Smooth muscle cell (in vitro differentiated cells): ENCODE measurements at regions not wholly inside any gene's neighbourhood (a gene's known extent, or its start where the extent isn't known, plus 50 kb on each side); places are given as distances from the start of the nearest gene placed in this dataset.

Source experiments
- DNase-seq: peaks from one replicate; lab custom pipeline; 2025; ENCODE audit not compliant: unreplicated experiment; lab: John Stamatoyannopoulos, UW
- H2AFZ ChIP-seq: fragments of 200-600 bp; sonication (generic); 2 replicates; pipeline ENCODE4 v1.6.0; 2016; ENCODE audit warnings: antibody characterized with exemption, low read depth, mild to moderate bottlenecking
- H3F3A ChIP-seq: fragments of 200-600 bp; sonication (generic); 2 replicates; pipeline ENCODE4 v1.6.0; 2017; ENCODE audit warnings: antibody characterized with exemption, low read depth
- H3K27ac ChIP-seq: fragments of 200-600 bp; sonication (generic); 2 replicates; pipeline ENCODE4 v1.5.1; 2016; ENCODE audit warnings: low read depth, mild to moderate bottlenecking
- H3K27me3 ChIP-seq: fragments of 200-600 bp; sonication (generic); 2 replicates; pipeline ENCODE4 v1.6.1; 2016; ENCODE audit warnings: low read depth, mild to moderate bottlenecking
- H3K36me3 ChIP-seq: fragments of 200-600 bp; sonication (generic); 2 replicates; pipeline ENCODE4 v1.5.1; 2016; ENCODE audit warnings: low read depth
- H3K4me1 ChIP-seq: fragments of 200-600 bp; sonication (generic); 2 replicates; pipeline ENCODE4 v1.5.1; 2016; ENCODE audit warnings: low read depth
- H3K4me2 ChIP-seq: fragments of 200-600 bp; sonication (generic); 2 replicates; pipeline ENCODE4 v1.6.0; 2016; ENCODE audit warnings: mild to moderate bottlenecking
- H3K4me3 ChIP-seq: fragments of 200-600 bp; sonication (generic); 2 replicates; pipeline ENCODE4 v1.5.1; 2016; ENCODE audit warnings: mild to moderate bottlenecking
- H3K79me2 ChIP-seq: fragments of 200-600 bp; sonication (generic); 2 replicates; pipeline ENCODE4 v1.6.0; 2016; ENCODE audit warnings: low read depth, mild to moderate bottlenecking
- H3K9ac ChIP-seq: fragments of 200-600 bp; sonication (generic); 2 replicates; pipeline ENCODE4 v1.6.0; 2016; ENCODE audit warnings: low read depth
- H3K9me3 ChIP-seq: fragments of 200-600 bp; sonication (generic); replicated peaks from 2 replicates; pipeline ENCODE4 v1.5.1; 2016; ENCODE audit warnings: low read depth
- H4K20me1 ChIP-seq: fragments of 200-600 bp; sonication (generic); 2 replicates; pipeline ENCODE4 v1.6.0; 2016; ENCODE audit warnings: low read depth
- CTCF ChIP-seq: fragments of 200-600 bp; sonication (generic); IDR thresholded peaks from 2 replicates; pipeline ENCODE4 v1.5.1; 2017; ENCODE audit warnings: borderline replicate concordance, mild to moderate bottlenecking, antibody characterized with exemption; ENCODE audit not compliant: insufficient read depth, poor library complexity, severe bottlenecking
- WGBS: methylation state at CpG from one replicate; pipeline ENCODE4 v1.1.7; 2016; ENCODE audit warnings: low lambda C conversion rate; 5-methylcytosine and 5-hydroxymethylcytosine counted together

- DNase-seq = no peak
- H4K20me1 ChIP-seq = no peaks in the 10 kb centered on the region
- no peaks in the 10 kb centered on the region for H3K27me3 ChIP-seq
- no peak overlapping the region for H3K9ac ChIP-seq
- H3K27ac ChIP-seq = no peak overlapping the region
- WGBS = 69% methylated on average over 7 of the region's 7 CpGs
- no peak overlapping the region for H3K4me2 ChIP-seq
- TF ChIP-seq CTCF = peak; percentile 59
- H3K79me2 ChIP-seq = no peaks in the 10 kb centered on the region
- H3K9me3 ChIP-seq = no peaks in the 10 kb centered on the region
- H3K4me1 ChIP-seq = peaks cover 2% of the 10 kb centered on the region
- no peak overlapping the region for H2AFZ ChIP-seq
- H3K4me3 ChIP-seq = no peak overlapping the region
- H3F3A ChIP-seq = no peaks in the 10 kb centered on the region
- no peaks in the 10 kb centered on the region for H3K36me3 ChIP-seq
These were observed 65.9 kb downstream of the NDUFS5 start for GRCh38 chr1:39091845-39092645.

GRCh38 chr1:39094685-39095084 lies 68.5 kb downstream of the NDUFS5 start:
- Histone ChIP-seq H3K4me2 (no peak overlapping the region), H4K20me1 (no peaks in the 10 kb centered on the region), H3K27me3 (no peaks in the 10 kb centered on the region), H3K4me3 (no peak overlapping the region), H3K4me1 (peaks cover 10% of the 10 kb centered on the region), H3K9me3 (no peaks in the 10 kb centered on the region), H3K36me3 (no peaks in the 10 kb centered on the region), H3K27ac (no peak overlapping the region), H2AFZ (no peak overlapping the region), H3K79me2 (no peaks in the 10 kb centered on the region), H3K9ac (no peak overlapping the region), H3F3A (peaks cover 4% of the 10 kb centered on the region)
- TF ChIP-seq CTCF = no peak
- DNase-seq = no peak
- 90% methylated on average over 7 of the region's 7 CpGs for WGBS

- Histone ChIP-seq H3K27me3 (no peaks in the 10 kb centered on the region), H3K9me3 (no peaks in the 10 kb centered on the region), H3K36me3 (no peaks in the 10 kb centered on the region), H3F3A (peaks cover 13% of the 10 kb centered on the region), H3K9ac (peak overlapping the region; percentile 48), H3K79me2 (no peaks in the 10 kb centered on the region), H3K4me3 (no peak overlapping the region), H2AFZ (no peak overlapping the region), H3K4me2 (no peak overlapping the region), H3K4me1 (peaks cover 21% of the 10 kb centered on the region), H3K27ac (no peak overlapping the region), H4K20me1 (no peaks in the 10 kb centered on the region)
- DNase-seq = no peak
- TF ChIP-seq CTCF = peak; percentile 74
- 27% methylated on average over 6 of the region's 6 CpGs for WGBS
These were observed 72.5 kb downstream of the NDUFS5 start for GRCh38 chr1:39098546-39099250.
